ENCODE measurements at regions not wholly inside any gene's neighbourhood (a gene's known extent, or its start where the extent isn't known, plus 50 kb on each side); places are given as distances from the start of the nearest gene placed in this dataset.
"Not testable (repeated sequence)": the region's sequence is repeated elsewhere in the genome, so short reads cannot be mapped to it uniquely, and the experiment has no call there.

GRCh38 chr5:86565197-86565789 is 52.4 kb upstream of the COX7C start:
- DNase-seq = no peak

- DNase-seq = not testable (repeated sequence)
Measured at GRCh38 chr5:86566030-86566429, 51.7 kb upstream of the COX7C start.

Measured in inflammatory macrophage (primary cell).